ENCODE measurements at regions not wholly inside any gene's neighbourhood (a gene's known extent, or its start where the extent isn't known, plus 50 kb on each side); places are given as distances from the start of the nearest gene placed in this dataset.

- TF ChIP-seq CTCF (IDR thresholded peaks at IDR 0.05) (no peak), POLR2A (IDR thresholded peaks at IDR 0.05) (no peak)
These were observed 1166.4 kb downstream of the CDH12 start for GRCh38 chr5:21686706-21687105.
